ENCODE measurements at regions not wholly inside any gene's neighbourhood (a gene's known extent, or its start where the extent isn't known, plus 50 kb on each side); places are given as distances from the start of the nearest gene placed in this dataset.

- no peaks in the 10 kb centered on the region for H3K36me3 Mint-ChIP-seq (ENCODE audit: insufficient read depth)
- H3K4me3 Mint-ChIP-seq (ENCODE audit: low read depth), result no peak overlapping the region
- no peaks in the 10 kb centered on the region for H3K27me3 Mint-ChIP-seq
- H3K4me1 Mint-ChIP-seq (ENCODE audit: low read depth), result no peaks in the 10 kb centered on the region
- DNase-seq (ENCODE audit: low spot score, unreplicated experiment), result no peak
- H3K9me3 Mint-ChIP-seq (ENCODE audit: low read depth), result peaks cover 6% of the 10 kb centered on the region
- TF ChIP-seq, protein P1, sequence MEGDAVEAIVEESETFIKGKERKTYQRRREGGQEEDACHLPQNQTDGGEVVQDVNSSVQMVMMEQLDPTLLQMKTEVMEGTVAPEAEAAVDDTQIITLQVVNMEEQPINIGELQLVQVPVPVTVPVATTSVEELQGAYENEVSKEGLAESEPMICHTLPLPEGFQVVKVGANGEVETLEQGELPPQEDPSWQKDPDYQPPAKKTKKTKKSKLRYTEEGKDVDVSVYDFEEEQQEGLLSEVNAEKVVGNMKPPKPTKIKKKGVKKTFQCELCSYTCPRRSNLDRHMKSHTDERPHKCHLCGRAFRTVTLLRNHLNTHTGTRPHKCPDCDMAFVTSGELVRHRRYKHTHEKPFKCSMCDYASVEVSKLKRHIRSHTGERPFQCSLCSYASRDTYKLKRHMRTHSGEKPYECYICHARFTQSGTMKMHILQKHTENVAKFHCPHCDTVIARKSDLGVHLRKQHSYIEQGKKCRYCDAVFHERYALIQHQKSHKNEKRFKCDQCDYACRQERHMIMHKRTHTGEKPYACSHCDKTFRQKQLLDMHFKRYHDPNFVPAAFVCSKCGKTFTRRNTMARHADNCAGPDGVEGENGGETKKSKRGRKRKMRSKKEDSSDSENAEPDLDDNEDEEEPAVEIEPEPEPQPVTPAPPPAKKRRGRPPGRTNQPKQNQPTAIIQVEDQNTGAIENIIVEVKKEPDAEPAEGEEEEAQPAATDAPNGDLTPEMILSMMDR (IDR thresholded peaks at IDR 0.05; ENCODE audit: unreplicated experiment), result no peak
- no peak overlapping the region for H3K27ac Mint-ChIP-seq
Observed at GRCh38 chr4:181599134-181599533, 644.1 kb upstream of the TENM3 start.

- TF ChIP-seq, protein P1 (IDR thresholded peaks at IDR 0.05; ENCODE audit: unreplicated experiment), result no peak
- no peak for DNase-seq (ENCODE audit: low spot score, unreplicated experiment)
- Mint-ChIP-seq H3K27me3 (peaks cover under 1% of the 10 kb centered on the region), H3K27ac (no peak overlapping the region), H3K4me1 (ENCODE audit: low read depth) (no peaks in the 10 kb centered on the region), H3K4me3 (ENCODE audit: low read depth) (no peak overlapping the region), H3K36me3 (ENCODE audit: insufficient read depth) (no peaks in the 10 kb centered on the region), H3K9me3 (ENCODE audit: low read depth) (peaks cover 6% of the 10 kb centered on the region)
Observed at GRCh38 chr4:181601103-181601502, 642.1 kb upstream of the TENM3 start.

DNA sequence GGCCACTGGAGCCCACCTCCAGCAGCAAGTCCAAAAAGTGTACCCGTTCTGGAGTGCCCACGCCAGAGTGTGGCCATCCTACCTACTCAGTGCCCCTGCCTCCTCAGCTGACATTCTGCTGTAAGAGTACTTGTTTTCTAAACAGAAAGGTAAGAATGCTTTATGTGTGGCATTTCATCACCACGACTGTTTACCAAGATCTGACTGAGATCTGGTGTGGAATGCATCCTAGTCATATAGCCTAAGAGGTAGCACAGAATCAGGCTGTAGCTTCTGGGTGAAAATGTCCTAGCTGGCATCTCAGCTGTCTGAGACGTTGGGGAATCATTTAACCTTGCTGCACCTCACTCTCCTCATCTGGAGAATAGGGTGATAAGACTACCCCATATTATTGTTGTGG, 638.7 kb upstream of the TENM3 start:
- Mint-ChIP-seq H3K4me3 (ENCODE audit: low read depth) (no peak overlapping the region), H3K27ac (no peak overlapping the region), H3K4me1 (ENCODE audit: low read depth) (no peaks in the 10 kb centered on the region), H3K36me3 (ENCODE audit: insufficient read depth) (no peaks in the 10 kb centered on the region), H3K9me3 (ENCODE audit: low read depth) (peaks cover 3% of the 10 kb centered on the region), H3K27me3 (peaks cover 8% of the 10 kb centered on the region)
- TF ChIP-seq, protein P1 (IDR thresholded peaks at IDR 0.05; ENCODE audit: unreplicated experiment), result no peak
- no peak for DNase-seq (ENCODE audit: low spot score, unreplicated experiment)

GRCh38 chr4:181606300-181606699, 636.9 kb upstream of the TENM3 start:
- Mint-ChIP-seq H3K4me1 (ENCODE audit: low read depth) (peaks cover 1% of the 10 kb centered on the region), H3K27ac (no peak overlapping the region), H3K36me3 (ENCODE audit: insufficient read depth) (no peaks in the 10 kb centered on the region), H3K4me3 (ENCODE audit: low read depth) (no peak overlapping the region), H3K9me3 (ENCODE audit: low read depth) (peaks cover 3% of the 10 kb centered on the region), H3K27me3 (peaks cover 11% of the 10 kb centered on the region)
- DNase-seq (ENCODE audit: low spot score, unreplicated experiment), result no peak
- TF ChIP-seq, protein P1 (IDR thresholded peaks at IDR 0.05; ENCODE audit: unreplicated experiment), result no peak

- Mint-ChIP-seq H3K36me3 (ENCODE audit: insufficient read depth) (no peaks in the 10 kb centered on the region), H3K4me1 (ENCODE audit: low read depth) (peaks cover 10% of the 10 kb centered on the region), H3K27ac (no peak overlapping the region), H3K9me3 (ENCODE audit: low read depth) (peaks cover 3% of the 10 kb centered on the region), H3K27me3 (peaks cover 11% of the 10 kb centered on the region), H3K4me3 (ENCODE audit: low read depth) (no peak overlapping the region)
- DNase-seq (ENCODE audit: low spot score, unreplicated experiment), result no peak
- TF ChIP-seq, protein P1 (IDR thresholded peaks at IDR 0.05; ENCODE audit: unreplicated experiment), result no peak
Observed at GRCh38 chr4:181608181-181608580, 635.0 kb upstream of the TENM3 start.
